RWPE2 (cell line): ENCODE measurements at regions not wholly inside any gene's neighbourhood (a gene's known extent, or its start where the extent isn't known, plus 50 kb on each side); places are given as distances from the start of the nearest gene placed in this dataset.

Experiments
- ATAC-seq: fragments of 200-7000 bp; cut with Tn5 transposase; 3 replicates; pipeline ENCODE4 v1.9.1; 2021; ENCODE audit warnings: low read depth
- DNase-seq: peaks from one replicate; pipeline ENCODE4 v3.0.0-alpha.2; 2020; ENCODE audit warnings: low spot score
- H3K27ac ChIP-seq: fragments of 450-650 bp; 2 replicates; pipeline ENCODE4 v1.5.1; 2017; ENCODE audit warnings: mild to moderate bottlenecking; ENCODE audit not compliant: poor library complexity, severe bottlenecking
- H3K27me3 ChIP-seq: fragments of 250-450 bp; sonication (Bioruptor Pico); 2 replicates; pipeline ENCODE4 v1.5.1; 2021; ENCODE audit warnings: mild to moderate bottlenecking, moderate library complexity; ENCODE audit not compliant: insufficient read depth, poor library complexity, severe bottlenecking
- H3K36me3 ChIP-seq: fragments of 250-450 bp; sonication (Bioruptor Pico); 2 replicates; pipeline ENCODE4 v1.5.1; 2020; ENCODE audit warnings: low read depth, mild to moderate bottlenecking, moderate library complexity
- H3K4me1 ChIP-seq: fragments of 250-450 bp; sonication (Bioruptor Pico); 2 replicates; pipeline ENCODE4 v1.5.1; 2021; ENCODE audit warnings: mild to moderate bottlenecking, moderate library complexity; ENCODE audit not compliant: insufficient read depth, poor library complexity, severe bottlenecking
- H3K4me3 ChIP-seq: fragments of 250-450 bp; sonication (Bioruptor Pico); 2 replicates; pipeline ENCODE4 v1.5.1; 2021; ENCODE audit warnings: mild to moderate bottlenecking, moderate library complexity; ENCODE audit not compliant: severe bottlenecking
- H3K9me3 ChIP-seq: fragments of 250-450 bp; sonication (Bioruptor Pico); 2 replicates; pipeline ENCODE4 v1.5.1; 2021; ENCODE audit warnings: mild to moderate bottlenecking, moderate library complexity; ENCODE audit not compliant: severe bottlenecking
- CTCF ChIP-seq: fragments of 450-650 bp; IDR thresholded peaks from one replicate; pipeline ENCODE4 v1.5.1; 2017; ENCODE audit warnings: mild to moderate bottlenecking, moderate library complexity; ENCODE audit not compliant: poor library complexity, severe bottlenecking

- Histone ChIP-seq H3K27ac (no peak overlapping the region), H3K4me1 (peaks cover 3% of the 10 kb centered on the region), H3K9me3 (no peaks in the 10 kb centered on the region), H3K36me3 (no peaks in the 10 kb centered on the region), H3K4me3 (no peak overlapping the region), H3K27me3 (no peaks in the 10 kb centered on the region)
- no peak for DNase-seq
- ATAC-seq, result no peak
- no peak for TF ChIP-seq CTCF
Observed at GRCh38 chr5:107032629-107033028, 638.1 kb downstream of the EFNA5 start.

DNA sequence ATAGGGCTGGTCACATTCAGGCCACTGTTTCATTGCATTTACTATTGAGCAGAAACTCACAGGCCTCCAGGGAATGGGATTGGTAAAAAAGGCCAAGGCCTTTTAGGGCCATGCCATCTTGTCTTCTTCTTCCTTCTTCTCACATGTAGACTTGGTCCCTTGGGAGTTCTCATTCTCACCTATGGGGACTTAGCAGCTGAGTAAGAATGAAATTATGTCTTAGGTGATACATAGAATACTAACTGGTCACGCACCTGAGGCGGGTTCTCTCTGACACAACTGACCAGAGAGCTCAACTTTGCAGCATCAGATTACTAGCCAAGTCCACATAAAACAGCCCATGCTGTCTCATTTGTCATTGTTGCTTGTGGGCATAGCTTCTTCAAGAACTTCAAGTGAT lies 641.8 kb downstream of the EFNA5 start:
- ATAC-seq (no peak), DNase-seq (no peak)
- Histone ChIP-seq H3K27me3 (no peaks in the 10 kb centered on the region), H3K9me3 (no peaks in the 10 kb centered on the region), H3K4me3 (no peak overlapping the region), H3K36me3 (no peaks in the 10 kb centered on the region), H3K27ac (no peak overlapping the region), H3K4me1 (peaks cover 6% of the 10 kb centered on the region)
- no peak for TF ChIP-seq CTCF

DNA sequence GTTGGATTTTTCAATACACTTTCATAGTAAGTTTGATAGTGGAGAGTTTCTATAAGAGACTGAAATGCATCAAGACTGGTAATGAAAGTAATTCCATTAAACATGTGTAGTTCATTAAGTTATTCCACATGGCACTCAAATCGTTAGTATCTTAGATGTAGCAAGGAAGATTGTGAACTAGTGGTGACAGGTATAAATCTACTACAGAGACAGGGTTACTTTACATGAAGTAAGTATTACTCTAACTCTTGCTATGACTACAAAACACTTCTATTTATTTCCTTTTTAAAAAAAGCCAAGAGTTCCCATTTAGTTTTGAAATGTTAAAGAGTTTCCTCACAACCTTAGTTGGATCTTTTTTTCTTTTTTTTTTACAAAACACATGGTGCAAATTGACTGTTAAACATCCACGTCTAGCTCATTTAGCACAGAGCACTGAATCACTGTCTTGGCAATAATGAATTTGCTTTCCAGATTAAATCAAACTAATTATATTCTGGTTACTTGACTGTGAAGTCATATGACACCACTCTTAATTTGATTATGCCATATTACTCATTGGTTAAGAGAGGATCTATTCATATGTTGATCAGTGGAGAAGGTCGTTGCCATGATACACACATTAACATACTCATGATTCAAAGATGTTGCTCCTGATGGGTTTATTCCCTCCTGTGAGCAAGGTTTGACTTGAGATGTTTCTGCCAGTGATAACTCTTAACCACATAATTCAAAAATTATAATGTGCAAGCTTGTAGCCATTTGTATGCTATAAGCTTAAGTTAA lies 644.8 kb downstream of the EFNA5 start:
- no peak overlapping the region for H3K27ac ChIP-seq
- H3K4me3 ChIP-seq, result no peak overlapping the region
- no peak for DNase-seq
- no peak for ATAC-seq
- H3K27me3 ChIP-seq, result no peaks in the 10 kb centered on the region
- no peaks in the 10 kb centered on the region for H3K9me3 ChIP-seq
- no peak for TF ChIP-seq CTCF
- no peaks in the 10 kb centered on the region for H3K36me3 ChIP-seq
- peaks cover 9% of the 10 kb centered on the region for H3K4me1 ChIP-seq

DNA sequence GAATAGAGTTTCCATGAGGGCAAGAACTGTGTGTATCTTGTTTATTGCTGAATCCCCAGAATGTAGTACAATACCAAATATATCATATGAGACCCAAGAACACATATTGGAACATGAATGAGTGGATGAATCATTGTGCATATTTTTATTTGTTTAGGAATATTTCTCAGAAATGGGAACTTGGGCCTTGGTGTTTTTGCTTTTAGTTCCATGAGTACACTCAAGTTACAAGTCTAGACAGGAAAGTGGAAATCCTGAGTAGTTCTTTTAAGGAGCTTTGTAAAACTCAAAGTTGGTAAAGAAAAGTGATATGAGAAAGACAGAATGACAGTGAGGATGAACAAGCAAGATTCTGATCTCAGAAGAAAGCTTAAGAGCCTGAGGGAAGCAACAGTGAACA lies 647.0 kb downstream of the EFNA5 start:
- Histone ChIP-seq H3K36me3 (no peaks in the 10 kb centered on the region), H3K27me3 (no peaks in the 10 kb centered on the region), H3K9me3 (no peaks in the 10 kb centered on the region), H3K4me1 (peaks cover 9% of the 10 kb centered on the region), H3K27ac (peak overlapping the region; percentile 31), H3K4me3 (no peak overlapping the region)
- ATAC-seq, result peak; percentile 66
- TF ChIP-seq CTCF, result no peak
- no peak for DNase-seq

- no peaks in the 10 kb centered on the region for H3K27me3 ChIP-seq
- H3K4me1 ChIP-seq, result peaks cover 9% of the 10 kb centered on the region
- H3K4me3 ChIP-seq, result no peak overlapping the region
- H3K36me3 ChIP-seq, result no peaks in the 10 kb centered on the region
- no peak for TF ChIP-seq CTCF
- ATAC-seq (no peak), DNase-seq (no peak)
- H3K27ac ChIP-seq, result no peak overlapping the region
- H3K9me3 ChIP-seq, result no peaks in the 10 kb centered on the region
Observed at GRCh38 chr5:107021575-107021974, 649.2 kb downstream of the EFNA5 start.
